ENCODE measurements at regions not wholly inside any gene's neighbourhood (a gene's known extent, or its start where the extent isn't known, plus 50 kb on each side); places are given as distances from the start of the nearest gene placed in this dataset.

GRCh38 chr1:72394457-72394856 is 112.1 kb upstream of the NEGR1 start:
- TF ChIP-seq CTCF (conservative IDR thresholded peaks at IDR 0.05) = no peak
- no peak for TF ChIP-seq EZH2 (IDR thresholded peaks at IDR 0.05; ENCODE audit: low read depth)

Data from PC-9 (cell line).